ENCODE measurements at regions not wholly inside any gene's neighbourhood (a gene's known extent, or its start where the extent isn't known, plus 50 kb on each side); places are given as distances from the start of the nearest gene placed in this dataset.
"Not testable (repeated sequence)": the region's sequence is repeated elsewhere in the genome, so short reads cannot be mapped to it uniquely, and the experiment has no call there.

DNA sequence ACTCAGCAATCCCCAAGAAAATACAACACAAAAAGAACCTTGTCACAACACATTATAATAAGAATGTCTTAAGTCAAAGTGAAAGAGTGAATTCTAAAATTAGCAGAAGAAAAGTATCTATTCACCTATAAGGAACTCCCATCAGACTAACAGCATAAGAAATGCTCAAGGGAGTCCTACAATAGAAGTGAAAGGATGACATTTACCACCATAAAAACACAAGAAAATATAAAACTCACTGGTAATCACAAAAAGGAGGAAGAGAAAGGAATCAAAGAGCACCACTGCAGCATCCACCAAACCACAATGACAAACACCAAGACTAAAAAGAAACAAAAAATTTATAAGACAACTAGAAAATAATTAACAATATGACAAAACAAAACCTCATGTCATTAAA, 257.0 kb upstream of the AGTR2 start:
- POLR2A ChIA-PET = no interaction called here
- DNase-seq = no peak
- intact Hi-C loops (cut with micrococcal nuclease) = no loop called here
- peaks cover 14% of the 10 kb centered on the region for H3K4me1 Mint-ChIP-seq
- no peaks in the 10 kb centered on the region for H3K27me3 Mint-ChIP-seq
- Histone ChIP-seq H3K27ac (ENCODE audit: low read length in 2 of 2) (no peak overlapping the region), H3K79me2 (ENCODE audit: control insufficient read depth, insufficient read depth, low read length) (no peaks in the 10 kb centered on the region), H3K27me3 (replicated peaks in 1 of 4; ENCODE audit: control extremely low read depth in 1 of 4, control insufficient read depth in 3 of 4, insufficient read depth in 4 of 4, low read length in 3 of 4) (no peaks in the 10 kb centered on the region), H3K9ac (ENCODE audit: low read length) (no peak overlapping the region), H3K9me3 (ENCODE audit: control extremely low read depth in 1 of 3, control insufficient read depth in 2 of 3, insufficient read depth in 1 of 3, low read length in 2 of 3) (no peaks in the 10 kb centered on the region), H3K4me2 (replicated peaks; ENCODE audit: low read depth, low read length, poor library complexity, severe bottlenecking) (no peak overlapping the region), H2AFZ (ENCODE audit: insufficient read depth, low read depth, low read length, poor library complexity, severe bottlenecking) (no peak overlapping the region), H3K4me1 (ENCODE audit: control insufficient read depth in 2 of 2, insufficient read depth in 2 of 2, low read length in 2 of 2) (peaks cover 0 to 13% of the 10 kb centered on the region in 2 donors), H3K36me3 (replicated peaks in 1 of 2; ENCODE audit: control extremely low read depth in 1 of 2, control insufficient read depth in 1 of 2, extremely low read depth in 1 of 2, insufficient read depth in 2 of 2, low read length in 1 of 2) (no peaks in the 10 kb centered on the region), H4K20me1 (ENCODE audit: control insufficient read depth, insufficient read depth, low read length, poor library complexity, severe bottlenecking) (no peaks in the 10 kb centered on the region), H3K4me3 (ENCODE audit: control extremely low read depth in 1 of 5, extremely low read depth in 1 of 5, insufficient read depth in 1 of 5, low read depth in 2 of 5, low read length in 4 of 5) (no peak overlapping the region)
- TF ChIP-seq EZH2 (IDR thresholded peaks at IDR 0.05; ENCODE audit: borderline replicate concordance, insufficient read depth, low read depth, low read length, poor library complexity, severe bottlenecking) = no peak
- TF ChIP-seq, protein P1, sequence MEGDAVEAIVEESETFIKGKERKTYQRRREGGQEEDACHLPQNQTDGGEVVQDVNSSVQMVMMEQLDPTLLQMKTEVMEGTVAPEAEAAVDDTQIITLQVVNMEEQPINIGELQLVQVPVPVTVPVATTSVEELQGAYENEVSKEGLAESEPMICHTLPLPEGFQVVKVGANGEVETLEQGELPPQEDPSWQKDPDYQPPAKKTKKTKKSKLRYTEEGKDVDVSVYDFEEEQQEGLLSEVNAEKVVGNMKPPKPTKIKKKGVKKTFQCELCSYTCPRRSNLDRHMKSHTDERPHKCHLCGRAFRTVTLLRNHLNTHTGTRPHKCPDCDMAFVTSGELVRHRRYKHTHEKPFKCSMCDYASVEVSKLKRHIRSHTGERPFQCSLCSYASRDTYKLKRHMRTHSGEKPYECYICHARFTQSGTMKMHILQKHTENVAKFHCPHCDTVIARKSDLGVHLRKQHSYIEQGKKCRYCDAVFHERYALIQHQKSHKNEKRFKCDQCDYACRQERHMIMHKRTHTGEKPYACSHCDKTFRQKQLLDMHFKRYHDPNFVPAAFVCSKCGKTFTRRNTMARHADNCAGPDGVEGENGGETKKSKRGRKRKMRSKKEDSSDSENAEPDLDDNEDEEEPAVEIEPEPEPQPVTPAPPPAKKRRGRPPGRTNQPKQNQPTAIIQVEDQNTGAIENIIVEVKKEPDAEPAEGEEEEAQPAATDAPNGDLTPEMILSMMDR (IDR thresholded peaks at IDR 0.05) = no peak
- no peak for ATAC-seq (ENCODE audit: low read depth)
- H3K27ac Mint-ChIP-seq = no peak overlapping the region
- H3K4me3 Mint-ChIP-seq = no peak overlapping the region
- CTCF ChIA-PET = no interaction called here
- no peaks in the 10 kb centered on the region for H3K9me3 Mint-ChIP-seq (ENCODE audit: insufficient read depth)

DNA sequence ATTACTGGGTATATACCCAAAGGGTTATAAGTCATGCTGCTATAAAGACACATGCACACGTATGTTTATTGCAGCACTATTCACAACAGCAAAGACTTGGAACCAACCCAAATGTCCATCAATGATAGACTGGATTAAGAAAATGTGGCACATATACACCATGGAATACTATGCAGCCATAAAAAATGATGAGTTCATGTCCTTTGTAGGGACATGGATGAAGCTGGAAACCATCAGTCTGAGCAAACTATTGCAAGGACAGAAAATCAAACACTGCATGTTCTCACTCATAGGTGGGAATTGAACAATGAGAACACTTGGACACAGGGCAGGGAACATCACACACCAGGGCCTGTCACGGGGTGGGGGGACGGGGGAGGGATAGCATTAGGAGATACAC, 254.9 kb upstream of the AGTR2 start:
- ATAC-seq (ENCODE audit: low read depth); H3K27ac Mint-ChIP-seq; H3K4me3 ChIP-seq (ENCODE audit: control extremely low read depth in 1 of 5, extremely low read depth in 1 of 5, insufficient read depth in 1 of 5, low read depth in 2 of 5, low read length in 4 of 5); H3K4me3 Mint-ChIP-seq; H3K79me2 ChIP-seq (ENCODE audit: control insufficient read depth, insufficient read depth, low read length); intact Hi-C loops (cut with micrococcal nuclease); H3K27ac ChIP-seq (ENCODE audit: low read length in 2 of 2); H3K9ac ChIP-seq (ENCODE audit: low read length); H2AFZ ChIP-seq (ENCODE audit: insufficient read depth, low read depth, low read length, poor library complexity, severe bottlenecking); DNase-seq; POLR2A ChIA-PET; H3K27me3 ChIP-seq (replicated peaks in 1 of 4; ENCODE audit: control extremely low read depth in 1 of 4, control insufficient read depth in 3 of 4, insufficient read depth in 4 of 4, low read length in 3 of 4); H4K20me1 ChIP-seq (ENCODE audit: control insufficient read depth, insufficient read depth, low read length, poor library complexity, severe bottlenecking); CTCF ChIA-PET; H3K9me3 Mint-ChIP-seq (ENCODE audit: insufficient read depth); H3K9me3 ChIP-seq (ENCODE audit: control extremely low read depth in 1 of 3, control insufficient read depth in 2 of 3, insufficient read depth in 1 of 3, low read length in 2 of 3); H3K4me2 ChIP-seq (replicated peaks; ENCODE audit: low read depth, low read length, poor library complexity, severe bottlenecking); H3K36me3 ChIP-seq (replicated peaks in 1 of 2; ENCODE audit: control extremely low read depth in 1 of 2, control insufficient read depth in 1 of 2, extremely low read depth in 1 of 2, insufficient read depth in 2 of 2, low read length in 1 of 2); H3K27me3 Mint-ChIP-seq: not testable (repeated sequence)
- no CpG with 5 or more reads among the region's 3 CpGs for WGBS (ENCODE audit: insufficient coverage)
- H3K4me1 Mint-ChIP-seq = peaks cover 14% of the 10 kb centered on the region
- peaks cover 0 to 13% of the 10 kb centered on the region in 2 donors for H3K4me1 ChIP-seq (ENCODE audit: control insufficient read depth in 2 of 2, insufficient read depth in 2 of 2, low read length in 2 of 2)
